SK-N-SH (cell line): ENCODE measurements at regions not wholly inside any gene's neighbourhood (a gene's known extent, or its start where the extent isn't known, plus 50 kb on each side); places are given as distances from the start of the nearest gene placed in this dataset.

Experiments
- CTCF ChIP-seq: fragments of 200-600 bp; sonication (generic); IDR thresholded peaks from 2 replicates; pipeline ENCODE4 v1.6.1; 2017; ENCODE audit warnings: antibody characterized with exemption, mild to moderate bottlenecking, moderate library complexity
- FOXJ3 ChIP-seq: sonication (generic); formaldehyde crosslinking; IDR thresholded peaks from 2 replicates; pipeline ENCODE4 v1.5.1; 2020; ENCODE audit warnings: mild to moderate bottlenecking, missing genetic modification reagents
- NRF1 ChIP-seq: IDR thresholded peaks from 2 replicates; pipeline ENCODE4 v1.6.1; 2012; ENCODE audit warnings: low read depth, mild to moderate bottlenecking, low read length
- TEAD4 ChIP-seq: IDR thresholded peaks from 2 replicates; pipeline ENCODE4 v1.4.0; 2012; ENCODE audit warnings: mild to moderate bottlenecking, borderline replicate concordance; ENCODE audit not compliant: insufficient read depth
- YY1 ChIP-seq: IDR thresholded peaks from 2 replicates; pipeline ENCODE4 v1.4.0; 2012; ENCODE audit warnings: low read depth, mild to moderate bottlenecking

DNA sequence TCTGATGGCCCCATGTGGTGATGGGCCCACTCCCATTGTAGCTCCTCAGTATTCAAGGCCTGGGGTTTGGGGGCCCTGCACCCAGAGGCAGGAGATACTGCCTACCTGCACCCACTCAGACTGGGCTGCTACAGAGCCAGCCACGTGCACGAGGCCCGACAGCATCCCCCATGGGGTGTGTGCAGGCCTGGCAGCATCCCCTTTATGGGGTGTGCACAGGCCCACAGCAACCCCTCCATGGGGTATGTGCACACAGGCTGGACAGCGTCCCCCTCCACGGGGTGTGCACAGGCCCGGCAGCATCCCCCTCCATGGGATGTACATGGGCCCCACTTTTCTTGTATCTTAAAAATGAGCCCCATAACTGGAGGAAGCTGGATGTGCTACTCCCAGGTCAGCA is 156.0 kb downstream of the RBFOX3 start:
- TF ChIP-seq CTCF, result no peak
- no peak for TF ChIP-seq NRF1
- no peak for TF ChIP-seq TEAD4
- no peak for TF ChIP-seq FOXJ3 (CRISPR knock-in tag)
- no peak for TF ChIP-seq YY1
